GM13977 (cell line): ENCODE measurements at regions not wholly inside any gene's neighbourhood (a gene's known extent, or its start where the extent isn't known, plus 50 kb on each side); places are given as distances from the start of the nearest gene placed in this dataset.

Source experiments
- DNase-seq: peaks from one replicate; pipeline ENCODE4 v3.0.0; 2012; ENCODE audit warnings: low spot score
- CTCF ChIP-seq: IDR thresholded peaks from 2 replicates; pipeline ENCODE4 v1.5.1; 2012; ENCODE audit warnings: mild to moderate bottlenecking, control low read depth; ENCODE audit not compliant: insufficient read depth; ENCODE audit errors: extremely low read depth, missing control alignments
- in situ Hi-C: fragments of 300-500 bp; cut with MboI; formaldehyde crosslinking; loops from one replicate; pipeline ENCODE4 v1.12.0; 2022; ENCODE audit warnings: low sequenced_read_pairs, low pct_unique_long_range_greater_than_20kb, mixed read lengths, inconsistent platforms; ENCODE audit not compliant: unreplicated experiment

GRCh38 chr15:31498329-31498728, 171.7 kb downstream of the KLF13 start:
- in situ Hi-C loops: loop anchor here (10.0 kb wide), 2 partner anchors 294 to 604 kb away; no protein-coding TSS in a partner anchor
- TF ChIP-seq CTCF: no peak
- DNase-seq: no peak

- in situ Hi-C loops: loop anchor here (10.0 kb wide), 2 partner anchors 294 to 604 kb away; no protein-coding TSS in a partner anchor
- no peak for DNase-seq
- TF ChIP-seq CTCF: no peak
Measured at GRCh38 chr15:31498756-31499155, 172.1 kb downstream of the KLF13 start.

- DNase-seq: no peak
- TF ChIP-seq CTCF: no peak
- in situ Hi-C loops: loop anchor here (10.0 kb wide), 2 partner anchors 295 to 605 kb away; no protein-coding TSS in a partner anchor
Measured at GRCh38 chr15:31499236-31499952, 172.8 kb downstream of the KLF13 start.

GRCh38 chr15:31499953-31500765, 173.5 kb downstream of the KLF13 start:
- no peak for DNase-seq
- in situ Hi-C loops: loop anchor here (10.0 kb wide), 2 partner anchors 295 to 605 kb away; no protein-coding TSS in a partner anchor
- TF ChIP-seq CTCF: no peak

GRCh38 chr15:31500766-31501449, 174.3 kb downstream of the KLF13 start:
- no peak for DNase-seq
- in situ Hi-C loops: no loop called here
- no peak for TF ChIP-seq CTCF

- no peak for TF ChIP-seq CTCF
- DNase-seq: no peak
- in situ Hi-C loops: no loop called here
Measured at GRCh38 chr15:31501536-31502157, 175.0 kb downstream of the KLF13 start.
